GM12878 (cell line): ENCODE measurements at regions not wholly inside any gene's neighbourhood (a gene's known extent, or its start where the extent isn't known, plus 50 kb on each side); places are given as distances from the start of the nearest gene placed in this dataset.

Source experiments
- ATAC-seq: fragments of 200-7000 bp; cut with Tn5 transposase; 3 replicates; pipeline ENCODE4 v1.9.1; 2020; ENCODE audit warnings: mild to moderate bottlenecking, moderate library complexity
- BruUV-seq: library from RNA; stranded (reverse); fragments of 400-500 nt; replicated peaks from 2 replicates; lab custom pipeline; 2021; lab: Mats Ljungman, UMichigan
- CTCF ChIA-PET: fragments of 300-600 bp; sonication (Branson Sonifier 250); formaldehyde crosslinking; extraction: SDS; loops from one replicate; lab custom pipeline; 2021; ENCODE audit warnings: inconsistent platforms; lab: Yijun Ruan, JAX
- POLR2A ChIA-PET: fragments of 350-600 bp; formaldehyde crosslinking; extraction: SDS; loops from one replicate; lab custom pipeline; 2021; ENCODE audit warnings: inconsistent platforms; lab: Charles Lee
- RAD21 ChIA-PET: fragments of 300-600 bp; sonication (Branson Sonifier 250); formaldehyde crosslinking; loops from one replicate; lab custom pipeline; 2023; ENCODE audit warnings: antibody characterized with exemption; ENCODE audit not compliant: unreplicated experiment; lab: Charles Lee
- SMC1A ChIA-PET: fragments of 300-600 bp; sonication (Branson Sonifier 250); formaldehyde crosslinking; loops from one replicate; lab custom pipeline; 2023; ENCODE audit not compliant: unreplicated experiment, uncharacterized antibody; lab: Charles Lee
- DNase-seq: peaks from one replicate; pipeline ENCODE4 v3.0.0-alpha.2; 2011; ENCODE audit warnings: low read depth, low spot score
- FAIRE-seq: peaks from 3 replicates; lab custom pipeline; 2011; peaks lifted over from hg19 to GRCh38; lab: Jason Lieb, UNC
- H2AFZ ChIP-seq: 2 replicates; pipeline ENCODE4 v1.6.0; 2011; ENCODE audit warnings: low read depth, low read length, control low read depth; ENCODE audit not compliant: control insufficient read depth
- H3K27ac ChIP-seq: 2 replicates; pipeline ENCODE4 v1.5.1; 2011; ENCODE audit warnings: control low read depth; ENCODE audit not compliant: control insufficient read depth, insufficient read depth
- H3K27me3 ChIP-seq, 2 experiments: replicated peaks in 1 of 2; 2 replicates each; pipeline versions ENCODE4 v1.6.0 to v1.6.1; 2011; ENCODE audit warnings: low read length in 1 of 2; ENCODE audit not compliant: control insufficient read depth in 2 of 2, insufficient read depth in 2 of 2
- H3K36me3 ChIP-seq, 2 experiments: 2 replicates each; pipeline ENCODE4 v1.5.1; 2011; ENCODE audit warnings: low read length in 1 of 2; ENCODE audit not compliant: control insufficient read depth in 2 of 2, insufficient read depth in 2 of 2
- H3K4me1 ChIP-seq: 2 replicates; pipeline ENCODE4 v1.6.1; 2011; ENCODE audit warnings: mild to moderate bottlenecking, low read length, moderate library complexity, mixed read lengths; ENCODE audit not compliant: control insufficient read depth, insufficient read depth
- H3K4me2 ChIP-seq: 2 replicates; pipeline ENCODE4 v1.6.0; 2011; ENCODE audit warnings: control low read depth; ENCODE audit not compliant: control insufficient read depth, insufficient read depth
- H3K4me3 ChIP-seq: fragments of 200-600 bp; sonication (generic); 2 replicates; pipeline ENCODE4 v1.5.1; 2016
- H3K79me2 ChIP-seq: 2 replicates; pipeline ENCODE4 v1.6.0; 2011; ENCODE audit warnings: low read length; ENCODE audit not compliant: control insufficient read depth, insufficient read depth
- H3K9ac ChIP-seq: 2 replicates; pipeline ENCODE4 v1.8.0; 2011; ENCODE audit warnings: low read length, control low read depth, mixed read lengths; ENCODE audit not compliant: control insufficient read depth, insufficient read depth
- H3K9me3 ChIP-seq: replicated peaks from 3 replicates; pipeline ENCODE4 v1.5.1; 2011; ENCODE audit warnings: mild to moderate bottlenecking, low read length; ENCODE audit not compliant: control insufficient read depth, insufficient read depth
- H4K20me1 ChIP-seq: 2 replicates; pipeline ENCODE4 v1.6.0; 2011; ENCODE audit not compliant: control insufficient read depth, insufficient read depth
- ESRRA ChIP-seq: IDR thresholded peaks from 2 replicates; pipeline ENCODE4 v1.6.1; 2012; ENCODE audit warnings: mild to moderate bottlenecking, low read length, improper control_type of control experiment
- KDM1A ChIP-seq: fragments of 200-600 bp; sonication (generic); IDR thresholded peaks from 2 replicates; pipeline ENCODE4 v1.6.1; 2016; ENCODE audit warnings: borderline replicate concordance
- NBN ChIP-seq: fragments of 450-650 bp; IDR thresholded peaks from 2 replicates; pipeline ENCODE4 v1.6.1; 2016
- NFYB ChIP-seq: IDR thresholded peaks from 2 replicates; pipeline ENCODE4 v1.6.1; 2011; ENCODE audit warnings: low read depth, mild to moderate bottlenecking, low read length, improper control_type of control experiment, moderate library complexity; ENCODE audit not compliant: insufficient read depth
- NR2C1 ChIP-seq: fragments of 450-650 bp; IDR thresholded peaks from 2 replicates; pipeline ENCODE4 v1.6.1; 2017; ENCODE audit warnings: antibody characterized with exemption, mild to moderate bottlenecking, moderate library complexity
- RBBP5 ChIP-seq: fragments of 200-600 bp; sonication (generic); conservative IDR thresholded peaks from 2 replicates; pipeline ENCODE4 v1.6.1; 2016
- STAT1 ChIP-seq: fragments of 450-650 bp; conservative IDR thresholded peaks from 2 replicates; pipeline ENCODE4 v1.6.1; 2014; ENCODE audit warnings: antibody characterized with exemption, mild to moderate bottlenecking
- YY1 ChIP-seq: IDR thresholded peaks from 2 replicates; pipeline ENCODE4 v1.6.1; 2011; ENCODE audit warnings: low read depth, mild to moderate bottlenecking, low read length
- WGBS: methylation state at CpG from one replicate; pipeline ENCODE4 v1.1.6; 2016; ENCODE audit warnings: low lambda C conversion rate; ENCODE audit not compliant: insufficient replicate concordance, insufficient coverage; ENCODE audit errors: missing lambda C conversion rate; 5-methylcytosine and 5-hydroxymethylcytosine counted together
- in situ Hi-C: fragments of 300-500 bp; cut with MboI; formaldehyde crosslinking; loops from 9 replicates; pipeline ENCODE4 v1.14.3; 2018; ENCODE audit warnings: mixed read lengths
- intact Hi-C: fragments of 100-400 bp; cut with micrococcal nuclease; formaldehyde crosslinking; loops from one replicate; pipeline ENCODE4 v1.14.2; 2022; ENCODE audit not compliant: unreplicated experiment
- TF ChIP-seq, protein P1 (sequence below): IDR thresholded peaks from 2 replicates; pipeline ENCODE4 v1.6.1; 2012; ENCODE audit warnings: improper control_type of control experiment, low read depth, low read length; ENCODE audit not compliant: insufficient replicate concordance
- TF ChIP-seq, protein P2 (sequence below): fragments of 450-650 bp; IDR thresholded peaks from 2 replicates; pipeline ENCODE4 v1.6.1; 2017; ENCODE audit warnings: mild to moderate bottlenecking, moderate library complexity
- TF ChIP-seq, protein P3 (sequence below): IDR thresholded peaks from 2 replicates; pipeline ENCODE4 v1.6.1; 2012; ENCODE audit warnings: low read depth, low read length, improper control_type of control experiment

DNA sequence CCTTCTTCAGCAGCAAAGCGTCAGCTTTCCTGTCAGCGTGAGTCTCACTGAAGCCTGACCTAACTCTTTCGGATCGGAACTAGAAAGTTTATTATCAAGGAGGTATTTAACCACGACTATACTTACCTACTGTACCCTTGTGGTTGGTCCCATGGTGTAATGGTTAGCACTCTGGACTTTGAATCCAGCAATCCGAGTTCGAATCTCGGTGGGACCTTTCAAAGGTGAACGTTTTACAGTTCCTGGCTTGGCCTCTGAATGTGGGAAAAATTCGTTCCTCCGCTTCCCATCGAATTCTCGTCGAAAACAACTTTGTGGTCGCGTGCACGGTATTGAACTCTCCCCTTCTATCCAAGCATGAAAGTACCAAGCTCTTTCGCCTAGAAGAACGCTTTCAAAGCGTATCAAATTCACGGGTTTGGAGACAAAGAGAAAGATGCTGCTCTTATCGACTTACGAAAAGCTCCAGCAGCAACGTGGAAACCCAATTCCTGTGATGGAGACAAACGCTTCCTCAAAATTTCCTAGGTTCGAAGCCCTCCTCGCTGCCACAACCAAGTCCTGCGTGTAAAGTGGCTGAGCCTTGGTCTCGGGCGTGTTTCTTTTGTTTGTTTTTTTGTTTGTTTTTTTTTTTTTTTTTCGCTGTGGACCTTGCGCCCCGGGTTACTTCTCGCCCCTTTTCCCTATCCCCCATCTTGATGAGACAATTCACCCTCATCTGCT, 63.7 kb downstream of the GPX5 start (continued):
- TF ChIP-seq, protein P1, sequence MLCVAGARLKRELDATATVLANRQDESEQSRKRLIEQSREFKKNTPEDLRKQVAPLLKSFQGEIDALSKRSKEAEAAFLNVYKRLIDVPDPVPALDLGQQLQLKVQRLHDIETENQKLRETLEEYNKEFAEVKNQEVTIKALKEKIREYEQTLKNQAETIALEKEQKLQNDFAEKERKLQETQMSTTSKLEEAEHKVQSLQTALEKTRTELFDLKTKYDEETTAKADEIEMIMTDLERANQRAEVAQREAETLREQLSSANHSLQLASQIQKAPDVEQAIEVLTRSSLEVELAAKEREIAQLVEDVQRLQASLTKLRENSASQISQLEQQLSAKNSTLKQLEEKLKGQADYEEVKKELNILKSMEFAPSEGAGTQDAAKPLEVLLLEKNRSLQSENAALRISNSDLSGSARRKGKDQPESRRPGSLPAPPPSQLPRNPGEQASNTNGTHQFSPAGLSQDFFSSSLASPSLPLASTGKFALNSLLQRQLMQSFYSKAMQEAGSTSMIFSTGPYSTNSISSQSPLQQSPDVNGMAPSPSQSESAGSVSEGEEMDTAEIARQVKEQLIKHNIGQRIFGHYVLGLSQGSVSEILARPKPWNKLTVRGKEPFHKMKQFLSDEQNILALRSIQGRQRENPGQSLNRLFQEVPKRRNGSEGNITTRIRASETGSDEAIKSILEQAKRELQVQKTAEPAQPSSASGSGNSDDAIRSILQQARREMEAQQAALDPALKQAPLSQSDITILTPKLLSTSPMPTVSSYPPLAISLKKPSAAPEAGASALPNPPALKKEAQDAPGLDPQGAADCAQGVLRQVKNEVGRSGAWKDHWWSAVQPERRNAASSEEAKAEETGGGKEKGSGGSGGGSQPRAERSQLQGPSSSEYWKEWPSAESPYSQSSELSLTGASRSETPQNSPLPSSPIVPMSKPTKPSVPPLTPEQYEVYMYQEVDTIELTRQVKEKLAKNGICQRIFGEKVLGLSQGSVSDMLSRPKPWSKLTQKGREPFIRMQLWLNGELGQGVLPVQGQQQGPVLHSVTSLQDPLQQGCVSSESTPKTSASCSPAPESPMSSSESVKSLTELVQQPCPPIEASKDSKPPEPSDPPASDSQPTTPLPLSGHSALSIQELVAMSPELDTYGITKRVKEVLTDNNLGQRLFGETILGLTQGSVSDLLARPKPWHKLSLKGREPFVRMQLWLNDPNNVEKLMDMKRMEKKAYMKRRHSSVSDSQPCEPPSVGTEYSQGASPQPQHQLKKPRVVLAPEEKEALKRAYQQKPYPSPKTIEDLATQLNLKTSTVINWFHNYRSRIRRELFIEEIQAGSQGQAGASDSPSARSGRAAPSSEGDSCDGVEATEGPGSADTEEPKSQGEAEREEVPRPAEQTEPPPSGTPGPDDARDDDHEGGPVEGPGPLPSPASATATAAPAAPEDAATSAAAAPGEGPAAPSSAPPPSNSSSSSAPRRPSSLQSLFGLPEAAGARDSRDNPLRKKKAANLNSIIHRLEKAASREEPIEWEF, result no peak
- TF ChIP-seq, all 136 proteins: peak for 18

DNA sequence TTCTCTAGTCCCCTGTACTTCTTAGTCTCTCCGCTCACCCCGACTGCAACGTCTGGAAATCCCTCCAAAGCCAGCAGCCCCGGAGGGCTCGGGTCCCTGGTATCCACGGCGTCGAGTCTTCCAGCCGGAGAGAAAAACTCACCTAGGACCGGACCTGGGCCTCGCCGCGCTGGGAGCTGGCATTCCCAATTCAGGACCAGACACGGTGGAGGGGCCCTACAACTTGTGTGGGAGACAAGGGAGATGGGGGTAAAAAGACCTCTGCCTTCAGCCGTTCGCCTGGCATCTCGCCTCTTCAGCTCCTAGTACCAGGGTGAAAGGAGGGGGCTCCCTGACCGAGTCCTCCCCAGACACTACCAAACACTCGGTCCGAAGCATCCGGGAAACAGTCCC, 64.3 kb downstream of the GPX5 start:
- Histone ChIP-seq H3K9ac (no peak overlapping the region), H3K4me3 (peak overlapping the region; percentile 14; the same call in 1 of the 2 replicates), H2AFZ (no peak overlapping the region), H3K4me2 (peak overlapping the region; percentile 54; the same call in 1 of the 2 replicates), H3K27me3 (no peaks in the 10 kb centered on the region), H3K27ac (no peak overlapping the region), H3K79me2 (no peaks in the 10 kb centered on the region; the same call in 1 of the 2 replicates), H4K20me1 (no peaks in the 10 kb centered on the region), H3K4me1 (no peaks in the 10 kb centered on the region), H3K9me3 (no peaks in the 10 kb centered on the region), H3K36me3 (no peaks in the 10 kb centered on the region)
- no peak for FAIRE-seq
- ChIA-PET SMC1A (interaction anchor here (1.5 kb wide), 1 partner anchor 11 kb away, joined by 4 read pairs; no protein-coding TSS in a partner anchor), CTCF (interaction anchor here (0.6 kb wide), 1 partner anchor 457 kb away, joined by 3 read pairs; no protein-coding TSS in a partner anchor), RAD21 (no interaction called here), POLR2A (no interaction called here)
- no TSS peak for BruUV-seq
- no peak for DNase-seq
- 49% methylated on average over 21 of the region's 21 CpGs for WGBS
- in situ Hi-C loops (no loop called here), intact Hi-C loops (loop anchor here (5.0 kb wide), 1 partner anchor 193 kb away; the partner anchor contains the start of gene ZSCAN12)
- no peak for ATAC-seq
- TF ChIP-seq YY1, result no peak
- no peak for TF ChIP-seq NR2C1
- no peak for TF ChIP-seq STAT1
- TF ChIP-seq NBN, result no peak
- TF ChIP-seq KDM1A, result no peak
- TF ChIP-seq RBBP5, result no peak
- TF ChIP-seq, protein P2, sequence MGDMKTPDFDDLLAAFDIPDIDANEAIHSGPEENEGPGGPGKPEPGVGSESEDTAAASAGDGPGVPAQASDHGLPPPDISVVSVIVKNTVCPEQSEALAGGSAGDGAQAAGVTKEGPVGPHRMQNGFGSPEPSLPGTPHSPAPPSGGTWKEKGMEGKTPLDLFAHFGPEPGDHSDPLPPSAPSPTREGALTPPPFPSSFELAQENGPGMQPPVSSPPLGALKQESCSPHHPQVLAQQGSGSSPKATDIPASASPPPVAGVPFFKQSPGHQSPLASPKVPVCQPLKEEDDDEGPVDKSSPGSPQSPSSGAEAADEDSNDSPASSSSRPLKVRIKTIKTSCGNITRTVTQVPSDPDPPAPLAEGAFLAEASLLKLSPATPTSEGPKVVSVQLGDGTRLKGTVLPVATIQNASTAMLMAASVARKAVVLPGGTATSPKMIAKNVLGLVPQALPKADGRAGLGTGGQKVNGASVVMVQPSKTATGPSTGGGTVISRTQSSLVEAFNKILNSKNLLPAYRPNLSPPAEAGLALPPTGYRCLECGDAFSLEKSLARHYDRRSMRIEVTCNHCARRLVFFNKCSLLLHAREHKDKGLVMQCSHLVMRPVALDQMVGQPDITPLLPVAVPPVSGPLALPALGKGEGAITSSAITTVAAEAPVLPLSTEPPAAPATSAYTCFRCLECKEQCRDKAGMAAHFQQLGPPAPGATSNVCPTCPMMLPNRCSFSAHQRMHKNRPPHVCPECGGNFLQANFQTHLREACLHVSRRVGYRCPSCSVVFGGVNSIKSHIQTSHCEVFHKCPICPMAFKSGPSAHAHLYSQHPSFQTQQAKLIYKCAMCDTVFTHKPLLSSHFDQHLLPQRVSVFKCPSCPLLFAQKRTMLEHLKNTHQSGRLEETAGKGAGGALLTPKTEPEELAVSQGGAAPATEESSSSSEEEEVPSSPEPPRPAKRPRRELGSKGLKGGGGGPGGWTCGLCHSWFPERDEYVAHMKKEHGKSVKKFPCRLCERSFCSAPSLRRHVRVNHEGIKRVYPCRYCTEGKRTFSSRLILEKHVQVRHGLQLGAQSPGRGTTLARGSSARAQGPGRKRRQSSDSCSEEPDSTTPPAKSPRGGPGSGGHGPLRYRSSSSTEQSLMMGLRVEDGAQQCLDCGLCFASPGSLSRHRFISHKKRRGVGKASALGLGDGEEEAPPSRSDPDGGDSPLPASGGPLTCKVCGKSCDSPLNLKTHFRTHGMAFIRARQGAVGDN, result no peak
- TF ChIP-seq NFYB, result no peak
- TF ChIP-seq ESRRA, result no peak
- TF ChIP-seq, protein P3, sequence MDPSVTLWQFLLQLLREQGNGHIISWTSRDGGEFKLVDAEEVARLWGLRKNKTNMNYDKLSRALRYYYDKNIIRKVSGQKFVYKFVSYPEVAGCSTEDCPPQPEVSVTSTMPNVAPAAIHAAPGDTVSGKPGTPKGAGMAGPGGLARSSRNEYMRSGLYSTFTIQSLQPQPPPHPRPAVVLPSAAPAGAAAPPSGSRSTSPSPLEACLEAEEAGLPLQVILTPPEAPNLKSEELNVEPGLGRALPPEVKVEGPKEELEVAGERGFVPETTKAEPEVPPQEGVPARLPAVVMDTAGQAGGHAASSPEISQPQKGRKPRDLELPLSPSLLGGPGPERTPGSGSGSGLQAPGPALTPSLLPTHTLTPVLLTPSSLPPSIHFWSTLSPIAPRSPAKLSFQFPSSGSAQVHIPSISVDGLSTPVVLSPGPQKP, result no peak
